Sigmoid colon (tissue), 4 donors: ENCODE measurements at regions not wholly inside any gene's neighbourhood (a gene's known extent, or its start where the extent isn't known, plus 50 kb on each side); places are given as distances from the start of the nearest gene placed in this dataset.

ENCODE experiments used
- POLR2A ChIP-seq, 2 donors: fragments of 450-650 bp; IDR thresholded peaks; one replicate each; pipeline ENCODE4 v1.6.1; 2016; ENCODE audit warnings: antibody characterized with exemption in 2 of 2, mild to moderate bottlenecking in 2 of 2, moderate library complexity in 2 of 2
- POLR2AphosphoS5 ChIP-seq, 4 donors: sonication (generic); formaldehyde crosslinking; IDR thresholded peaks; one replicate each; pipeline ENCODE4 v1.6.1; 2017; ENCODE audit warnings: antibody characterized with exemption in 4 of 4
- TF ChIP-seq, protein P1 (sequence below), 4 experiments: fragments of 450-650 bp in 3 of 4; fragments of 200-600 bp in 1 of 4; IDR thresholded peaks; one replicate each; pipeline ENCODE4 v1.5.1; 2016 to 2019; ENCODE audit warnings: antibody characterized with exemption in 4 of 4, mild to moderate bottlenecking in 3 of 4, moderate library complexity in 2 of 4

DNA sequence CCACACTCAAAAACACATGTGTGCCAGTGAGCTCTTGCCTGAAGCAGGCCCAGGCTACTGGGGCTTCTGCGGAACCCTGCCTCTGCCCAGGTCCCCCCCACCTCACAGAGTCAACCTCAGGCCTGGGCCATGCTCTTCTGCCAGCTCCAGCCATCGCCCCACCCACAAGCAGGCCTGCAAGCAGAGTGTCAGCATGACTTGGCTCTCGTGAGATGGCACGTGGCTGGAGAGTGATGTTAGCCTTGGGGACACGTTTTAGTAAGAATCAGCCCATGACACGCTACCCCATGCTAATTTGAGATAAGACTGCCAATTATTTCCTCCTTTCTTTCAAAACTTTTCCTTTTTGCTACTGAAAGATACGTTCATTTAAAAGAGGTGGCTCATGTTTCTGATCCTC lies 351.7 kb downstream of the IRX2 start:
- TF ChIP-seq POLR2AphosphoS5 (IDR thresholded peaks at IDR 0.05), result no peak
- TF ChIP-seq, protein P1, sequence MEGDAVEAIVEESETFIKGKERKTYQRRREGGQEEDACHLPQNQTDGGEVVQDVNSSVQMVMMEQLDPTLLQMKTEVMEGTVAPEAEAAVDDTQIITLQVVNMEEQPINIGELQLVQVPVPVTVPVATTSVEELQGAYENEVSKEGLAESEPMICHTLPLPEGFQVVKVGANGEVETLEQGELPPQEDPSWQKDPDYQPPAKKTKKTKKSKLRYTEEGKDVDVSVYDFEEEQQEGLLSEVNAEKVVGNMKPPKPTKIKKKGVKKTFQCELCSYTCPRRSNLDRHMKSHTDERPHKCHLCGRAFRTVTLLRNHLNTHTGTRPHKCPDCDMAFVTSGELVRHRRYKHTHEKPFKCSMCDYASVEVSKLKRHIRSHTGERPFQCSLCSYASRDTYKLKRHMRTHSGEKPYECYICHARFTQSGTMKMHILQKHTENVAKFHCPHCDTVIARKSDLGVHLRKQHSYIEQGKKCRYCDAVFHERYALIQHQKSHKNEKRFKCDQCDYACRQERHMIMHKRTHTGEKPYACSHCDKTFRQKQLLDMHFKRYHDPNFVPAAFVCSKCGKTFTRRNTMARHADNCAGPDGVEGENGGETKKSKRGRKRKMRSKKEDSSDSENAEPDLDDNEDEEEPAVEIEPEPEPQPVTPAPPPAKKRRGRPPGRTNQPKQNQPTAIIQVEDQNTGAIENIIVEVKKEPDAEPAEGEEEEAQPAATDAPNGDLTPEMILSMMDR (IDR thresholded peaks at IDR 0.05), result no peak
- no peak for TF ChIP-seq POLR2A (IDR thresholded peaks at IDR 0.05)
